ENCODE measurements at regions not wholly inside any gene's neighbourhood (a gene's known extent, or its start where the extent isn't known, plus 50 kb on each side); places are given as distances from the start of the nearest gene placed in this dataset.

DNA sequence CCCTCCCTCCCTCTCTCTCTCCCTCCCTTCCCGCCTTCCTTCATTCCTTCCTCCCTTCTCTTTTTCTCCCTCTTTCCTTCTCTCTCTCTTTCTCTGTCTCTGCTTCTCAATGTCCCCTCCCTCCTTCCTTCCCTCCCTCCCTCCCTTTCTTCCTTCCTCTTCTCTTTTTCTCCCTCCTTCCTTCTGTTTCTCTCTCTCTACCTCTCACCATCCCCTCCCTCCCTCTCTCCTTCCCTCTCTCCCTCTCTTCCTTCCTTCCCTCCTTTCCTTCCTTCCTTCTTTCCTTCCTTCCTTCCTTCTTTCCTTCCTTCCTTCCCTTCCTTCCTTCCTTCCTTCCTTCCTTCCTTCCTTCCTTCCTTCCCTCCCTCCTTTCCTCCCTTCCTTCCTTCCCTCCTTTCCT is 504.6 kb downstream of the EPHA3 start:
- DNase-seq (ENCODE audit: low spot score) = no peak
- no peaks in the 10 kb centered on the region for H3K4me1 ChIP-seq (ENCODE audit: insufficient read depth)
- no peak overlapping the region for H2AFZ ChIP-seq
- no peaks in the 10 kb centered on the region for H3K79me2 ChIP-seq
- no peaks in the 10 kb centered on the region for H3K9me2 ChIP-seq (replicated peaks; ENCODE audit: insufficient read depth)
- H3K36me3 ChIP-seq (replicated peaks; ENCODE audit: insufficient read depth, low read depth) = no peaks in the 10 kb centered on the region
- WGBS (ENCODE audit: low lambda C conversion rate, missing lambda C conversion rate) = no CpG with 5 or more reads among the region's 1 CpG
- TF ChIP-seq EZH2phosphoT487 (IDR thresholded peaks at IDR 0.05; ENCODE audit: low read depth, severe bottlenecking, unreplicated experiment) = no peak
- TF ChIP-seq, protein P1, sequence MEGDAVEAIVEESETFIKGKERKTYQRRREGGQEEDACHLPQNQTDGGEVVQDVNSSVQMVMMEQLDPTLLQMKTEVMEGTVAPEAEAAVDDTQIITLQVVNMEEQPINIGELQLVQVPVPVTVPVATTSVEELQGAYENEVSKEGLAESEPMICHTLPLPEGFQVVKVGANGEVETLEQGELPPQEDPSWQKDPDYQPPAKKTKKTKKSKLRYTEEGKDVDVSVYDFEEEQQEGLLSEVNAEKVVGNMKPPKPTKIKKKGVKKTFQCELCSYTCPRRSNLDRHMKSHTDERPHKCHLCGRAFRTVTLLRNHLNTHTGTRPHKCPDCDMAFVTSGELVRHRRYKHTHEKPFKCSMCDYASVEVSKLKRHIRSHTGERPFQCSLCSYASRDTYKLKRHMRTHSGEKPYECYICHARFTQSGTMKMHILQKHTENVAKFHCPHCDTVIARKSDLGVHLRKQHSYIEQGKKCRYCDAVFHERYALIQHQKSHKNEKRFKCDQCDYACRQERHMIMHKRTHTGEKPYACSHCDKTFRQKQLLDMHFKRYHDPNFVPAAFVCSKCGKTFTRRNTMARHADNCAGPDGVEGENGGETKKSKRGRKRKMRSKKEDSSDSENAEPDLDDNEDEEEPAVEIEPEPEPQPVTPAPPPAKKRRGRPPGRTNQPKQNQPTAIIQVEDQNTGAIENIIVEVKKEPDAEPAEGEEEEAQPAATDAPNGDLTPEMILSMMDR (IDR thresholded peaks at IDR 0.05; ENCODE audit: poor library complexity) = no peak
- no peak for TF ChIP-seq EZH2 (IDR thresholded peaks at IDR 0.05; ENCODE audit: borderline replicate concordance)
- no peaks in the 10 kb centered on the region for H4K20me1 ChIP-seq (ENCODE audit: insufficient read depth, poor library complexity, severe bottlenecking)
- no peak overlapping the region for H3K4me2 ChIP-seq
- no peak overlapping the region for H3K27ac ChIP-seq
- H3K4me3 ChIP-seq = no peak overlapping the region
- H3K27me3 ChIP-seq = no peaks in the 10 kb centered on the region
- no peaks in the 10 kb centered on the region for H3K9me3 ChIP-seq (ENCODE audit: low read depth)

DNA sequence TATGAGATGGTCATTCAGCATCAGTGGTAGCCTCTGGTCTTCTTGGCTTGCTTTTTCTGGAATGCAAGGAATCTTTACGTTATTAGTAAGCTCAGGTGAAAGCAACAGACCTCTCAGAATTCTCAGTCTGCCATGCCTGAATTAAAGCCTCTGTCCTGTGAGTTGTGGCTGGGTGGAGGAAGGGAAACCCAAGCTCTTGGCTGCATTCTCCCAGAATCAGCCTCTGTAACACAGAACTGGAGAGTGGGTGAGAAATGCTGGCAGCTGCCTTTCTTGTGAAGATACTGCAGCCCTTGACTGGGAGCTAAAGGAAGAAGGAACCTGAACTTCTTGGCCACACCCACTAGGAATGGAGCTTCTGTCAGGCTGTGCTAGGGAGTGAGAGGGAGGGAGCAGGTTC is 505.8 kb downstream of the EPHA3 start:
- Histone ChIP-seq H3K79me2 (no peaks in the 10 kb centered on the region), H3K9me2 (replicated peaks; ENCODE audit: insufficient read depth) (no peaks in the 10 kb centered on the region), H2AFZ (no peak overlapping the region), H3K27me3 (no peaks in the 10 kb centered on the region), H3K36me3 (replicated peaks; ENCODE audit: insufficient read depth, low read depth) (no peaks in the 10 kb centered on the region), H3K4me2 (no peak overlapping the region), H4K20me1 (ENCODE audit: insufficient read depth, poor library complexity, severe bottlenecking) (no peaks in the 10 kb centered on the region), H3K4me3 (no peak overlapping the region), H3K9me3 (ENCODE audit: low read depth) (no peaks in the 10 kb centered on the region), H3K4me1 (ENCODE audit: insufficient read depth) (no peaks in the 10 kb centered on the region), H3K27ac (no peak overlapping the region)
- no peak for TF ChIP-seq EZH2 (IDR thresholded peaks at IDR 0.05; ENCODE audit: borderline replicate concordance)
- TF ChIP-seq, protein P1 (IDR thresholded peaks at IDR 0.05; ENCODE audit: poor library complexity) = no peak
- no peak for TF ChIP-seq EZH2phosphoT487 (IDR thresholded peaks at IDR 0.05; ENCODE audit: low read depth, severe bottlenecking, unreplicated experiment)
- no peak for DNase-seq (ENCODE audit: low spot score)
- WGBS (ENCODE audit: low lambda C conversion rate, missing lambda C conversion rate) = 47% methylated on average over 1 of the region's 1 CpG

DNA sequence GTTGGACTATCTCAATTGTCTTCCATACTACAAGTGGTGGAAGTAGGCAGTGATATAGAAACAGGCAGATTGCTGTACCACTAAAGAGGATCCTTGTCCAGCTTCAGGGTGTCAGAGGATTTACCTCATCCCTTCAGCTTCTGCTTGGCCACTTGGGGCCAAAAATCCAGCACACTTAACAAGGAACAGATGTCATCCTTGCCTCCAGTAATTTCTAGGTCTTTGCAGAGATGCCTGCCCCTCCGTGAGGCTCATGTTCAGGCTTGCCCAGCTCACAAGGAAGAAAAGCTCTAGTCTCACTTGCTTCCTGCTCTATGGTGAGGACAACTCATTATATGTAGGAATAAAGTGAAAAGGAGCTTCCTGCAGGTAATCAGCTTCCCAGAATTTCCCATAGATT is 510.3 kb downstream of the EPHA3 start:
- DNase-seq (ENCODE audit: low spot score) = no peak
- H4K20me1 ChIP-seq (ENCODE audit: insufficient read depth, poor library complexity, severe bottlenecking) = no peaks in the 10 kb centered on the region
- H3K27me3 ChIP-seq = no peaks in the 10 kb centered on the region
- H3K9me2 ChIP-seq (replicated peaks; ENCODE audit: insufficient read depth) = no peaks in the 10 kb centered on the region
- no peaks in the 10 kb centered on the region for H3K79me2 ChIP-seq
- no peak overlapping the region for H3K4me2 ChIP-seq
- TF ChIP-seq EZH2phosphoT487 (IDR thresholded peaks at IDR 0.05; ENCODE audit: low read depth, severe bottlenecking, unreplicated experiment) = no peak
- TF ChIP-seq, protein P1 (IDR thresholded peaks at IDR 0.05; ENCODE audit: poor library complexity) = no peak
- no peak for TF ChIP-seq EZH2 (IDR thresholded peaks at IDR 0.05; ENCODE audit: borderline replicate concordance)
- H3K9me3 ChIP-seq (ENCODE audit: low read depth) = no peaks in the 10 kb centered on the region
- H3K27ac ChIP-seq = no peak overlapping the region
- no peak overlapping the region for H3K4me3 ChIP-seq
- H3K4me1 ChIP-seq (ENCODE audit: insufficient read depth) = no peaks in the 10 kb centered on the region
- no peaks in the 10 kb centered on the region for H3K36me3 ChIP-seq (replicated peaks; ENCODE audit: insufficient read depth, low read depth)
- no peak overlapping the region for H2AFZ ChIP-seq
- WGBS (ENCODE audit: low lambda C conversion rate, missing lambda C conversion rate) = 43% methylated on average over 1 of the region's 1 CpG

DNA sequence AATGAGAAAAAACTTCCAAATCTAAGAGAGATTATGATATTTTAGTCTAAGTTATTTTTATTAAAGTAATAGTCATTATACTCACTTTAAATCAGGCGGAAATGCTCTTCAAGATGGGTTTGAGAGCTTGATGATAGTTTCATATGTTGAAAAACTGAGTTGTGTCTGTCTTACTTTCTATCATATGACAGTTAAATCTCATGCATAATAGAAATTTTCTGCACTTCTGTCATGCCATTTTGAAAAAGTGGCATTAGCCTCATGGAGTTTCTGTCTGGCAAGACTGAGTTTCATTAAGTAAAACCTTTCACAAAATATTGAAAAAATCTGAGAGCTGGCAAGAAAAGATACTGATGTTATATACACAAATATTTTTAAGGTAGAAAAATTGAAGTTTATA is 511.8 kb downstream of the EPHA3 start:
- no peaks in the 10 kb centered on the region for H3K9me3 ChIP-seq (ENCODE audit: low read depth)
- no peaks in the 10 kb centered on the region for H3K9me2 ChIP-seq (replicated peaks; ENCODE audit: insufficient read depth)
- H3K4me1 ChIP-seq (ENCODE audit: insufficient read depth) = no peaks in the 10 kb centered on the region
- no peaks in the 10 kb centered on the region for H3K27me3 ChIP-seq
- no peak overlapping the region for H2AFZ ChIP-seq
- H3K4me2 ChIP-seq = no peak overlapping the region
- WGBS (ENCODE audit: low lambda C conversion rate, missing lambda C conversion rate) = 96% methylated on average over 1 of the region's 1 CpG
- no peaks in the 10 kb centered on the region for H4K20me1 ChIP-seq (ENCODE audit: insufficient read depth, poor library complexity, severe bottlenecking)
- no peak overlapping the region for H3K27ac ChIP-seq
- no peaks in the 10 kb centered on the region for H3K79me2 ChIP-seq
- no peak for DNase-seq (ENCODE audit: low spot score)
- TF ChIP-seq EZH2 (IDR thresholded peaks at IDR 0.05; ENCODE audit: borderline replicate concordance) (no peak), EZH2phosphoT487 (IDR thresholded peaks at IDR 0.05; ENCODE audit: low read depth, severe bottlenecking, unreplicated experiment) (no peak)
- TF ChIP-seq, protein P1 (IDR thresholded peaks at IDR 0.05; ENCODE audit: poor library complexity) = no peak
- H3K36me3 ChIP-seq (replicated peaks; ENCODE audit: insufficient read depth, low read depth) = no peaks in the 10 kb centered on the region
- H3K4me3 ChIP-seq = no peak overlapping the region

Data from hepatocyte (in vitro differentiated cells).